ENCODE measurements at regions not wholly inside any gene's neighbourhood (a gene's known extent, or its start where the extent isn't known, plus 50 kb on each side); places are given as distances from the start of the nearest gene placed in this dataset.

DNA sequence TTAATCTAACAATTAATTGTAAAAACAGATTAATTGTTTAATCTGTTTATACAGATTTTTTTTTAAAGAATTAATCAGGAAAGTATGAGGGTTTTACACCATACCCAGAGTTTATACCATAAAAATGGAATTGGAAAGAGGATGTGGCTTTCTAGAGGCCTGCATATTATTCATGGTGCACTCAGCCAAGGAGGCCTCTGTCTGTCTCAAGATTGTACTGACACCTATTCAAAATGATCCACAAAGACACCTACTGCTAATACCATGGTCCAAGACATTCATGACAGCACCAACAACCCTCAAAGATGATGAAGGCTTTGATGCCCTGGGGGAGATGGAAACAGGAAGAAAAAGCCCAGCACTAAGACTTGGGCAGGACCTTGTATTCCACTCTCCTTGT is 58.1 kb upstream of the MAST4 start:
- TF ChIP-seq, protein P1, sequence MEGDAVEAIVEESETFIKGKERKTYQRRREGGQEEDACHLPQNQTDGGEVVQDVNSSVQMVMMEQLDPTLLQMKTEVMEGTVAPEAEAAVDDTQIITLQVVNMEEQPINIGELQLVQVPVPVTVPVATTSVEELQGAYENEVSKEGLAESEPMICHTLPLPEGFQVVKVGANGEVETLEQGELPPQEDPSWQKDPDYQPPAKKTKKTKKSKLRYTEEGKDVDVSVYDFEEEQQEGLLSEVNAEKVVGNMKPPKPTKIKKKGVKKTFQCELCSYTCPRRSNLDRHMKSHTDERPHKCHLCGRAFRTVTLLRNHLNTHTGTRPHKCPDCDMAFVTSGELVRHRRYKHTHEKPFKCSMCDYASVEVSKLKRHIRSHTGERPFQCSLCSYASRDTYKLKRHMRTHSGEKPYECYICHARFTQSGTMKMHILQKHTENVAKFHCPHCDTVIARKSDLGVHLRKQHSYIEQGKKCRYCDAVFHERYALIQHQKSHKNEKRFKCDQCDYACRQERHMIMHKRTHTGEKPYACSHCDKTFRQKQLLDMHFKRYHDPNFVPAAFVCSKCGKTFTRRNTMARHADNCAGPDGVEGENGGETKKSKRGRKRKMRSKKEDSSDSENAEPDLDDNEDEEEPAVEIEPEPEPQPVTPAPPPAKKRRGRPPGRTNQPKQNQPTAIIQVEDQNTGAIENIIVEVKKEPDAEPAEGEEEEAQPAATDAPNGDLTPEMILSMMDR (IDR thresholded peaks at IDR 0.05), result no peak
- TF ChIP-seq POLR2A (IDR thresholded peaks at IDR 0.05) (no peak), POLR2AphosphoS5 (IDR thresholded peaks at IDR 0.05) (no peak)

Measured in suprapubic skin (tissue), 4 donors.